Lower leg skin (tissue), 3 donors: ENCODE measurements at regions not wholly inside any gene's neighbourhood (a gene's known extent, or its start where the extent isn't known, plus 50 kb on each side); places are given as distances from the start of the nearest gene placed in this dataset.

ENCODE experiments used
- POLR2A ChIP-seq, 2 donors: fragments of 450-650 bp; IDR thresholded peaks; one replicate each; pipeline ENCODE4 v1.6.1; 2016 to 2017; ENCODE audit warnings: antibody characterized with exemption in 2 of 2, mild to moderate bottlenecking in 1 of 2, moderate library complexity in 1 of 2
- TF ChIP-seq, protein P1 (sequence below), 3 donors: fragments of 450-650 bp; IDR thresholded peaks; one replicate each; pipeline ENCODE4 v1.5.1; 2016; ENCODE audit warnings: antibody characterized with exemption in 3 of 3, mild to moderate bottlenecking in 3 of 3, moderate library complexity in 2 of 3

DNA sequence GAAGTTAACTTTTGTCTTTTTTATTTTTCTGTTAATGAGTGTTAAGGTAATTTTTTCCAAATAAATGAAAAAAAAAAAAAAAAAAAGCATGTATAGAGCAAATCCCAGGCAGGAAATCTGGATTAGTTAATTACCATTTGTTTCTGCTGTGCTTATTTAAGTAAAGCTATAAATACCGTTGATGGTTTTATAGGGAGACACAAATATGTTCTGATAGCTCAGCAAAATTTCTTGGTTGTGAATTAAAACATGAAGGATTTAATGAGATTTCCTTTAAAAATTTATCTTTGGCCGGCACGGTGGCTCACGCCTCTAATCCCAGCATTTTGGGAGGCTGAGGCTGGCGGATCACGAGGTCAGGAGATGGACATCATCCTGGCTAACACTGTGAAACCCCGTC, 189.4 kb downstream of the CD109 start:
- TF ChIP-seq POLR2A (IDR thresholded peaks at IDR 0.05), result no peak
- TF ChIP-seq, protein P1, sequence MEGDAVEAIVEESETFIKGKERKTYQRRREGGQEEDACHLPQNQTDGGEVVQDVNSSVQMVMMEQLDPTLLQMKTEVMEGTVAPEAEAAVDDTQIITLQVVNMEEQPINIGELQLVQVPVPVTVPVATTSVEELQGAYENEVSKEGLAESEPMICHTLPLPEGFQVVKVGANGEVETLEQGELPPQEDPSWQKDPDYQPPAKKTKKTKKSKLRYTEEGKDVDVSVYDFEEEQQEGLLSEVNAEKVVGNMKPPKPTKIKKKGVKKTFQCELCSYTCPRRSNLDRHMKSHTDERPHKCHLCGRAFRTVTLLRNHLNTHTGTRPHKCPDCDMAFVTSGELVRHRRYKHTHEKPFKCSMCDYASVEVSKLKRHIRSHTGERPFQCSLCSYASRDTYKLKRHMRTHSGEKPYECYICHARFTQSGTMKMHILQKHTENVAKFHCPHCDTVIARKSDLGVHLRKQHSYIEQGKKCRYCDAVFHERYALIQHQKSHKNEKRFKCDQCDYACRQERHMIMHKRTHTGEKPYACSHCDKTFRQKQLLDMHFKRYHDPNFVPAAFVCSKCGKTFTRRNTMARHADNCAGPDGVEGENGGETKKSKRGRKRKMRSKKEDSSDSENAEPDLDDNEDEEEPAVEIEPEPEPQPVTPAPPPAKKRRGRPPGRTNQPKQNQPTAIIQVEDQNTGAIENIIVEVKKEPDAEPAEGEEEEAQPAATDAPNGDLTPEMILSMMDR (IDR thresholded peaks at IDR 0.05), result no peak
